Progenitor cell of endocrine pancreas (in vitro differentiated cells): ENCODE measurements at regions not wholly inside any gene's neighbourhood (a gene's known extent, or its start where the extent isn't known, plus 50 kb on each side); places are given as distances from the start of the nearest gene placed in this dataset.

Experiments
- DNase-seq: peaks from one replicate; pipeline ENCODE4 v3.0.0; 2021; ENCODE audit warnings: low spot score; ENCODE audit not compliant: unreplicated experiment
- H3K27ac Mint-ChIP-seq: 2 replicates; pipeline ENCODE4 v1.8.0; 2021; ENCODE audit warnings: mild to moderate bottlenecking, moderate library complexity, mixed read lengths
- H3K27me3 Mint-ChIP-seq: 2 replicates; pipeline ENCODE4 v1.8.0; 2021; ENCODE audit warnings: mixed read lengths
- H3K36me3 Mint-ChIP-seq: 2 replicates; pipeline ENCODE4 v1.8.0; 2022; ENCODE audit warnings: mixed read lengths; ENCODE audit not compliant: insufficient read depth
- H3K4me1 Mint-ChIP-seq: 2 replicates; pipeline ENCODE4 v1.8.0; 2021; ENCODE audit warnings: low read depth, mixed read lengths
- H3K4me3 Mint-ChIP-seq: 2 replicates; pipeline ENCODE4 v1.8.0; 2021; ENCODE audit warnings: low read depth, mild to moderate bottlenecking, moderate library complexity, mixed read lengths
- H3K9me3 Mint-ChIP-seq: 2 replicates; pipeline ENCODE4 v1.8.0; 2021; ENCODE audit warnings: low read depth, mixed read lengths
- TF ChIP-seq, protein P1 (sequence below): fragments of 200-600 bp; sonication (generic); IDR thresholded peaks from one replicate; pipeline ENCODE4 v1.5.0; 2021; ENCODE audit warnings: antibody characterized with exemption, mild to moderate bottlenecking; ENCODE audit not compliant: unreplicated experiment

GRCh38 chr5:42349163-42349562 is 74.1 kb upstream of the GHR start:
- TF ChIP-seq, protein P1, sequence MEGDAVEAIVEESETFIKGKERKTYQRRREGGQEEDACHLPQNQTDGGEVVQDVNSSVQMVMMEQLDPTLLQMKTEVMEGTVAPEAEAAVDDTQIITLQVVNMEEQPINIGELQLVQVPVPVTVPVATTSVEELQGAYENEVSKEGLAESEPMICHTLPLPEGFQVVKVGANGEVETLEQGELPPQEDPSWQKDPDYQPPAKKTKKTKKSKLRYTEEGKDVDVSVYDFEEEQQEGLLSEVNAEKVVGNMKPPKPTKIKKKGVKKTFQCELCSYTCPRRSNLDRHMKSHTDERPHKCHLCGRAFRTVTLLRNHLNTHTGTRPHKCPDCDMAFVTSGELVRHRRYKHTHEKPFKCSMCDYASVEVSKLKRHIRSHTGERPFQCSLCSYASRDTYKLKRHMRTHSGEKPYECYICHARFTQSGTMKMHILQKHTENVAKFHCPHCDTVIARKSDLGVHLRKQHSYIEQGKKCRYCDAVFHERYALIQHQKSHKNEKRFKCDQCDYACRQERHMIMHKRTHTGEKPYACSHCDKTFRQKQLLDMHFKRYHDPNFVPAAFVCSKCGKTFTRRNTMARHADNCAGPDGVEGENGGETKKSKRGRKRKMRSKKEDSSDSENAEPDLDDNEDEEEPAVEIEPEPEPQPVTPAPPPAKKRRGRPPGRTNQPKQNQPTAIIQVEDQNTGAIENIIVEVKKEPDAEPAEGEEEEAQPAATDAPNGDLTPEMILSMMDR = no peak
- peaks cover 3% of the 10 kb centered on the region for H3K4me1 Mint-ChIP-seq
- peaks cover 27% of the 10 kb centered on the region for H3K9me3 Mint-ChIP-seq
- no peak overlapping the region for H3K27ac Mint-ChIP-seq
- H3K4me3 Mint-ChIP-seq = no peak overlapping the region
- no peaks in the 10 kb centered on the region for H3K27me3 Mint-ChIP-seq
- no peak for DNase-seq
- H3K36me3 Mint-ChIP-seq = no peaks in the 10 kb centered on the region

DNA sequence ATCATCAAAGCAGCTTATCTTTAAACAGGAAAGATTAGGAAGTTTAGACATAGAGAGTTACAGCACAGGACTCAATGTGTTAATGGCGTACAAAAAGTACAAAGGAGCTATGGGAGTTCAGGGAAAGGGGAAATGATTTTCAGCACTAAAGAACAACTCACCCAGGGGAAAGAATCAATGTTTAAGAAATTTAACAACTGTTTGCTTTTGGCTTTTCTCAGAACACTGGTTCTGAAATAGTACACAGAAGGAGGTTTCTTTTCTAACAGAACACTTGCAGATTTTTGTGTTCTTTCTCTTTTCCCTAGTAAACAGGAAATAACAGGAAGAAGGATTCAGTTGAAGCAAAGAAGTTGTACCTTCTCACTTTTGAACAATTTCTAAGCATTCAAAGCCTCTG is 71.3 kb upstream of the GHR start:
- Mint-ChIP-seq H3K27ac (peak overlapping the region; percentile 0), H3K4me1 (peaks cover 9% of the 10 kb centered on the region), H3K4me3 (no peak overlapping the region), H3K9me3 (peaks cover 35% of the 10 kb centered on the region), H3K36me3 (no peaks in the 10 kb centered on the region), H3K27me3 (no peaks in the 10 kb centered on the region)
- DNase-seq = no peak
- TF ChIP-seq, protein P1 = no peak

DNA sequence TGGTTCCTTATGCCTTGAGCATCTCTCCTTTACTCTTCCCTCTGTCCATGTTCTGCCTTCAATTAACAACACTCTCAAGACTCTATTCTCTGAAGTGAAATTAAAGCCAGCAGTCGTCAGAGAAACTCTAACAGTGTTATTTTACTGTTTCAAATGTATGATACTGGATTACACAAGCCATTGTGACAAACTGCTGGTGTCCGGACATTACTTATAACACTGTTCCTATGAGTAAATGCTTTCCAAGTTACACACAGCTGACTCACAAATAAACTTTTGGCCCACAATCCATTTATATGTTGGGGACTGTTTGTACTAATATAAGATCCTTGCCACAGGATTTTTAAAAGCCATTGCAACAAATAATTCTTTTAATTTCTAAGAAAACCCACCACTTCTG is 63.2 kb upstream of the GHR start:
- Mint-ChIP-seq H3K27me3 (no peaks in the 10 kb centered on the region), H3K4me3 (no peak overlapping the region), H3K9me3 (peaks cover 11% of the 10 kb centered on the region), H3K27ac (no peak overlapping the region), H3K36me3 (no peaks in the 10 kb centered on the region), H3K4me1 (peaks cover 17% of the 10 kb centered on the region)
- TF ChIP-seq, protein P1 = no peak
- DNase-seq = no peak

- H3K27ac Mint-ChIP-seq = peak overlapping the region; percentile 51
- no peaks in the 10 kb centered on the region for H3K27me3 Mint-ChIP-seq
- no peaks in the 10 kb centered on the region for H3K36me3 Mint-ChIP-seq
- H3K9me3 Mint-ChIP-seq = peaks cover 9% of the 10 kb centered on the region
- TF ChIP-seq, protein P1 = no peak
- no peak for DNase-seq
- H3K4me1 Mint-ChIP-seq = peaks cover 16% of the 10 kb centered on the region
- H3K4me3 Mint-ChIP-seq = no peak overlapping the region
These were observed 62.5 kb upstream of the GHR start for GRCh38 chr5:42360616-42361314.

DNA sequence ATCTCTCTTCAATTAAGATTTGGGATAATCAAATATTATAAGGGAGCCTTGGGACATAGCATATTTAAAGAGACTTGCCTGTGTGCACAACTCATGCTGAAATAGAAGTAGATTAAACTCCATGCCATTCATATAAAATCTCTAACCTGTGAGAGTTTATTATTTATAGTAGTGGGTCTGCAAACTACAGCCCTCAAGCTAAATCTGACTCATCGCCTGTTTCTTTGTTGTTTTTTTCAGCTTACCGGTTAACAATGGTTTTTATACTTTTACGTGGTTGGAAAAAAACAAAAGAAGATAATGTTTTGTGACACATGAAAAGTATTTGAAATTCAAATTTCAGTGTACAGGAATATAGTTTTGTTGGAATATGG is 61.9 kb upstream of the GHR start:
- H3K36me3 Mint-ChIP-seq = no peaks in the 10 kb centered on the region
- H3K27me3 Mint-ChIP-seq = no peaks in the 10 kb centered on the region
- H3K4me1 Mint-ChIP-seq = peaks cover 11% of the 10 kb centered on the region
- no peak for DNase-seq
- TF ChIP-seq, protein P1 = no peak
- peaks cover 4% of the 10 kb centered on the region for H3K9me3 Mint-ChIP-seq
- no peak overlapping the region for H3K4me3 Mint-ChIP-seq
- H3K27ac Mint-ChIP-seq = no peak overlapping the region
